Vagina (tissue), 2 donors: ENCODE measurements at regions not wholly inside any gene's neighbourhood (a gene's known extent, or its start where the extent isn't known, plus 50 kb on each side); places are given as distances from the start of the nearest gene placed in this dataset.

Experiments
- DNase-seq, 2 donors: peaks; one replicate each; pipeline ENCODE4 v3.0.0-alpha.2; 2017; ENCODE audit errors: extremely low spot score in 2 of 2
- H3K27ac ChIP-seq: fragments of 200-600 bp; sonication (generic); one replicate; pipeline ENCODE4 v1.5.1; 2019
- H3K27me3 ChIP-seq: fragments of 200-600 bp; sonication (generic); one replicate; pipeline ENCODE4 v1.5.1; 2019
- H3K36me3 ChIP-seq, 2 donors: fragments of 200-600 bp; sonication (generic); one replicate each; pipeline ENCODE4 v1.5.1; 2017 to 2019
- H3K4me1 ChIP-seq: fragments of 200-600 bp; sonication (generic); one replicate; pipeline ENCODE4 v1.5.1; 2019
- H3K4me3 ChIP-seq, 2 donors: fragments of 200-600 bp; sonication (generic); 1 replicate in 1 of 2; 2 replicates in 1 of 2; pipeline ENCODE4 v1.5.1; 2016 to 2019
- H3K9me3 ChIP-seq: fragments of 200-600 bp; sonication (generic); one replicate; pipeline ENCODE4 v1.5.1; 2019
- CTCF ChIP-seq, 3 experiments: fragments of 450-650 bp in 2 of 3; fragments of 200-600 bp in 1 of 3; sonication (generic) in 1 of 3; IDR thresholded peaks; one replicate each; pipeline ENCODE4 v1.5.1; 2017 to 2019; ENCODE audit warnings: antibody characterized with exemption in 3 of 3, mild to moderate bottlenecking in 2 of 3, moderate library complexity in 2 of 3
- POLR2A ChIP-seq, 2 donors: fragments of 450-650 bp; IDR thresholded peaks; one replicate each; pipeline ENCODE4 v1.6.1; 2017; ENCODE audit warnings: antibody characterized with exemption in 2 of 2, mild to moderate bottlenecking in 2 of 2, moderate library complexity in 2 of 2
- POLR2AphosphoS5 ChIP-seq, 2 donors: sonication (generic); formaldehyde crosslinking; IDR thresholded peaks; one replicate each; pipeline ENCODE4 v1.9.0; 2017; ENCODE audit warnings: antibody characterized with exemption in 2 of 2, mild to moderate bottlenecking in 2 of 2, low read depth in 1 of 2; ENCODE audit not compliant: insufficient read depth in 1 of 2
- intact Hi-C: fragments of 100-400 bp; cut with DNase I; formaldehyde crosslinking; loops from one replicate; pipeline ENCODE4 v1.15.1; 2023

- Histone ChIP-seq H3K36me3 (no peaks in the 10 kb centered on the region), H3K27ac (no peak overlapping the region), H3K4me3 (no peak overlapping the region), H3K9me3 (no peaks in the 10 kb centered on the region), H3K4me1 (no peaks in the 10 kb centered on the region), H3K27me3 (no peaks in the 10 kb centered on the region)
- no peak for DNase-seq
- intact Hi-C loops: no loop called here
- no peak for TF ChIP-seq POLR2A (IDR thresholded peaks at IDR 0.05)
- no peak for TF ChIP-seq POLR2AphosphoS5 (IDR thresholded peaks at IDR 0.05; ENCODE audit: insufficient read depth in 1 of 2, low read depth in 1 of 2)
- TF ChIP-seq CTCF (IDR thresholded peaks at IDR 0.05): no peak
Measured at GRCh38 chr3:29168696-29169095, 112.2 kb upstream of the RBMS3 start.

GRCh38 chr3:29169451-29169850 lies 111.4 kb upstream of the RBMS3 start:
- DNase-seq: no peak
- Histone ChIP-seq H3K27me3 (no peaks in the 10 kb centered on the region), H3K4me3 (no peak overlapping the region), H3K27ac (no peak overlapping the region), H3K4me1 (no peaks in the 10 kb centered on the region), H3K36me3 (no peaks in the 10 kb centered on the region), H3K9me3 (no peaks in the 10 kb centered on the region)
- TF ChIP-seq POLR2A (IDR thresholded peaks at IDR 0.05) (no peak), POLR2AphosphoS5 (IDR thresholded peaks at IDR 0.05; ENCODE audit: insufficient read depth in 1 of 2, low read depth in 1 of 2) (no peak), CTCF (IDR thresholded peaks at IDR 0.05) (no peak)
- intact Hi-C loops: no loop called here

- intact Hi-C loops: no loop called here
- no peaks in the 10 kb centered on the region for H3K9me3 ChIP-seq
- H3K27me3 ChIP-seq: no peaks in the 10 kb centered on the region
- no peaks in the 10 kb centered on the region for H3K36me3 ChIP-seq
- no peaks in the 10 kb centered on the region for H3K4me1 ChIP-seq
- no peak overlapping the region for H3K4me3 ChIP-seq
- DNase-seq: no peak
- H3K27ac ChIP-seq: no peak overlapping the region
- no peak for TF ChIP-seq CTCF (IDR thresholded peaks at IDR 0.05)
- TF ChIP-seq POLR2AphosphoS5 (IDR thresholded peaks at IDR 0.05; ENCODE audit: insufficient read depth in 1 of 2, low read depth in 1 of 2): peak in 1 of 2 donors; percentile 11
Measured at GRCh38 chr3:29171043-29171990, 109.6 kb upstream of the RBMS3 start.

- no peak for DNase-seq
- TF ChIP-seq POLR2A (IDR thresholded peaks at IDR 0.05): no peak
- TF ChIP-seq CTCF (IDR thresholded peaks at IDR 0.05): no peak
- TF ChIP-seq POLR2AphosphoS5 (IDR thresholded peaks at IDR 0.05; ENCODE audit: insufficient read depth in 1 of 2, low read depth in 1 of 2): no peak
- intact Hi-C loops: no loop called here
Measured at GRCh38 chr3:29176501-29176900, 104.4 kb upstream of the RBMS3 start.

More at GRCh38 chr3:29176501-29176900, 104.4 kb upstream of the RBMS3 start:
- no peaks in the 10 kb centered on the region for H3K27me3 ChIP-seq
- no peaks in the 10 kb centered on the region for H3K4me1 ChIP-seq
- no peaks in the 10 kb centered on the region for H3K36me3 ChIP-seq
- H3K4me3 ChIP-seq: no peak overlapping the region
- H3K27ac ChIP-seq: no peak overlapping the region
- H3K9me3 ChIP-seq: no peaks in the 10 kb centered on the region
